ENCODE measurements at regions not wholly inside any gene's neighbourhood (a gene's known extent, or its start where the extent isn't known, plus 50 kb on each side); places are given as distances from the start of the nearest gene placed in this dataset.

- no peak overlapping the region for H3K4me3 ChIP-seq (ENCODE audit: low read depth, low read length)
- DNase-seq (ENCODE audit: low read depth, low spot score), result no peak
- CTCF ChIA-PET, result interaction anchor here (0.7 to 4.8 kb wide), 12 partner anchors 9 to 247 kb away, joined by 3 to 52 read pairs (median 4); no protein-coding TSS in a partner anchor
- no peak for TF ChIP-seq CTCF (IDR thresholded peaks at IDR 0.05; ENCODE audit: low read depth, low read length)
- no peak overlapping the region for H3K27ac ChIP-seq (ENCODE audit: low read depth, low read length)
- H3K27me3 ChIP-seq (ENCODE audit: control insufficient read depth, insufficient read depth, low read length), result no peaks in the 10 kb centered on the region
- POLR2A ChIA-PET, result interaction anchor here (0.7 kb wide), 1 partner anchor 154 kb away, joined by 11 read pairs; no protein-coding TSS in a partner anchor
- no peaks in the 10 kb centered on the region for H3K9me3 ChIP-seq (ENCODE audit: control insufficient read depth, insufficient read depth, low read length)
These were observed 152.3 kb downstream of the SMAD6 start for GRCh38 chr15:66854012-66854965.

- TF ChIP-seq CTCF (IDR thresholded peaks at IDR 0.05; ENCODE audit: low read depth, low read length), result no peak
- H3K27ac ChIP-seq (ENCODE audit: low read depth, low read length), result no peak overlapping the region
- no peak for DNase-seq (ENCODE audit: low read depth, low spot score)
- ChIA-PET CTCF (interaction anchor here (0.7 kb wide), 1 partner anchor 205 kb away, joined by 3 read pairs; no protein-coding TSS in a partner anchor), POLR2A (no interaction called here)
- no peaks in the 10 kb centered on the region for H3K27me3 ChIP-seq (ENCODE audit: control insufficient read depth, insufficient read depth, low read length)
- H3K4me3 ChIP-seq (ENCODE audit: low read depth, low read length), result no peak overlapping the region
- no peaks in the 10 kb centered on the region for H3K9me3 ChIP-seq (ENCODE audit: control insufficient read depth, insufficient read depth, low read length)
These were observed 153.0 kb downstream of the SMAD6 start for GRCh38 chr15:66855041-66855440.

DNA sequence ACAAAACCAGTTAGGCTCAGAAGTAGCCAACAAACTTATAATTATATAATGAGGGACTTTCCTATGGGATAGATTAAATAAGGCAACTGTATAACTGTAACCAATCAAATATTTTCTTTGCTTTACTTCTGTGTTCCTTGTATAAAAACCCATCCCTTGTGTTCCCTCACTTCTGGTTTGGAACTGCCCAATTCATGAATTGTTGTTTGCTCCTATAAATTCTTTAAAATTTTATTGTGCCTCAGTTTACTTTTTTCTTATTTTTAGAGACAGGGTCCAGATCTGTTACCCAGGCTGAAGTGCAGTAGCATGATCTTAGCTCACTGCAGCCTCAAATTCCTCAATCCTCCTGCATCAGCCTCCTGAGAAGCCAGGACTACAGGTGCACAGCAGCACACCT is 155.7 kb downstream of the SMAD6 start:
- DNase-seq (ENCODE audit: low read depth, low spot score), result no peak
- Histone ChIP-seq H3K27ac (ENCODE audit: low read depth, low read length) (no peak overlapping the region), H3K4me3 (ENCODE audit: low read depth, low read length) (no peak overlapping the region), H3K27me3 (ENCODE audit: control insufficient read depth, insufficient read depth, low read length) (no peaks in the 10 kb centered on the region), H3K9me3 (ENCODE audit: control insufficient read depth, insufficient read depth, low read length) (no peaks in the 10 kb centered on the region)
- ChIA-PET POLR2A (interaction anchor here (0.7 kb wide), 1 partner anchor 10 kb away, joined by 6 read pairs; no protein-coding TSS in a partner anchor), CTCF (interaction anchor here (0.8 to 0.9 kb wide), 2 partner anchors 152 to 239 kb away, joined by 3 read pairs; no protein-coding TSS in a partner anchor)
- no peak for TF ChIP-seq CTCF (IDR thresholded peaks at IDR 0.05; ENCODE audit: low read depth, low read length)

- no peak for TF ChIP-seq CTCF (IDR thresholded peaks at IDR 0.05; ENCODE audit: low read depth, low read length)
- H3K27me3 ChIP-seq (ENCODE audit: control insufficient read depth, insufficient read depth, low read length), result no peaks in the 10 kb centered on the region
- DNase-seq (ENCODE audit: low read depth, low spot score), result no peak
- H3K4me3 ChIP-seq (ENCODE audit: low read depth, low read length), result no peak overlapping the region
- ChIA-PET POLR2A (interaction anchor here (0.7 kb wide), 1 partner anchor 9 kb away, joined by 6 read pairs; no protein-coding TSS in a partner anchor), CTCF (interaction anchor here (0.8 to 0.9 kb wide), 3 partner anchors 138 to 240 kb away, joined by 3 to 6 read pairs (median 3); no protein-coding TSS in a partner anchor)
- H3K27ac ChIP-seq (ENCODE audit: low read depth, low read length), result no peak overlapping the region
- H3K9me3 ChIP-seq (ENCODE audit: control insufficient read depth, insufficient read depth, low read length), result no peaks in the 10 kb centered on the region
These were observed 156.6 kb downstream of the SMAD6 start for GRCh38 chr15:66858423-66859207.
